HL-60 (cell line): ENCODE measurements at regions not wholly inside any gene's neighbourhood (a gene's known extent, or its start where the extent isn't known, plus 50 kb on each side); places are given as distances from the start of the nearest gene placed in this dataset.

Source experiments
- DNase-seq, 2 experiments: peaks; one replicate each; pipeline ENCODE4 v3.0.0-alpha.2; 2010 to 2020; ENCODE audit warnings: low read depth in 1 of 2, low spot score in 1 of 2
- H3K27ac ChIP-seq: fragments of 250-450 bp; sonication (Bioruptor Pico); replicated peaks from 2 replicates; pipeline ENCODE4 v1.5.1; 2020; ENCODE audit warnings: mild to moderate bottlenecking, moderate library complexity
- H3K27me3 ChIP-seq: fragments of 250-450 bp; sonication (Bioruptor Pico); 2 replicates; pipeline ENCODE4 v1.5.1; 2021; ENCODE audit warnings: mild to moderate bottlenecking, moderate library complexity; ENCODE audit not compliant: insufficient read depth, poor library complexity, severe bottlenecking
- H3K4me3 ChIP-seq: replicated peaks from 2 replicates; pipeline ENCODE4 v1.5.1; 2011; ENCODE audit warnings: mild to moderate bottlenecking, control low read depth, low read length; ENCODE audit not compliant: insufficient read depth
- CTCF ChIP-seq: IDR thresholded peaks from one replicate; pipeline ENCODE4 v1.5.1; 2011; ENCODE audit warnings: low read length, control low read depth, inconsistent platforms; ENCODE audit not compliant: insufficient read depth
- GABPA ChIP-seq: IDR thresholded peaks from 2 replicates; pipeline ENCODE4 v1.6.1; 2012; ENCODE audit warnings: low read depth
- POLR2AphosphoS5 ChIP-seq: IDR thresholded peaks from 2 replicates; pipeline ENCODE4 v1.6.1; 2012; ENCODE audit warnings: low read depth
- REST ChIP-seq: IDR thresholded peaks from 2 replicates; pipeline ENCODE4 v1.6.1; 2012; ENCODE audit warnings: low read depth; ENCODE audit not compliant: insufficient replicate concordance
- SPI1 ChIP-seq: IDR thresholded peaks from 2 replicates; pipeline ENCODE4 v1.6.1; 2012; ENCODE audit warnings: low read depth, mild to moderate bottlenecking, borderline replicate concordance

GRCh38 chr4:142954415-142954814, 108.3 kb upstream of the INPP4B start:
- no peak overlapping the region for H3K27ac ChIP-seq
- no peak overlapping the region for H3K4me3 ChIP-seq
- no peak for DNase-seq
- TF ChIP-seq CTCF (no peak), POLR2AphosphoS5 (no peak)
- no peaks in the 10 kb centered on the region for H3K27me3 ChIP-seq

GRCh38 chr4:142955501-142955900, 109.4 kb upstream of the INPP4B start:
- DNase-seq, result no peak
- no peak for TF ChIP-seq SPI1
- no peak for TF ChIP-seq POLR2AphosphoS5
- no peak for TF ChIP-seq REST
- no peak for TF ChIP-seq CTCF
- TF ChIP-seq GABPA, result no peak
- Histone ChIP-seq H3K27me3 (no peaks in the 10 kb centered on the region), H3K4me3 (no peak overlapping the region), H3K27ac (no peak overlapping the region)

GRCh38 chr4:142959173-142959572, 113.1 kb upstream of the INPP4B start:
- TF ChIP-seq SPI1 (no peak), CTCF (no peak), POLR2AphosphoS5 (no peak), REST (no peak)
- Histone ChIP-seq H3K27me3 (no peaks in the 10 kb centered on the region), H3K4me3 (no peak overlapping the region), H3K27ac (no peak overlapping the region)
- peak in 1 of 2 experiments; percentile 3 for DNase-seq

- Histone ChIP-seq H3K27me3 (no peaks in the 10 kb centered on the region), H3K4me3 (no peak overlapping the region), H3K27ac (no peak overlapping the region)
- TF ChIP-seq SPI1, result no peak
- TF ChIP-seq CTCF, result no peak
- no peak for TF ChIP-seq POLR2AphosphoS5
- no peak for TF ChIP-seq GABPA
- TF ChIP-seq REST, result no peak
- peak in 1 of 2 experiments; percentile 0 for DNase-seq
Measured at GRCh38 chr4:142960126-142960525, 114.0 kb upstream of the INPP4B start.
